Kidney (tissue), 13 donors: ENCODE measurements at regions not wholly inside any gene's neighbourhood (a gene's known extent, or its start where the extent isn't known, plus 50 kb on each side); places are given as distances from the start of the nearest gene placed in this dataset.

ENCODE experiments used
- DNase-seq, 5 donors: peaks; one replicate each; pipeline ENCODE4 v3.0.0-alpha.2; 2013 to 2020
- FAIRE-seq: peaks from 2 replicates; lab custom pipeline; 2012; peaks lifted over from hg19 to GRCh38; lab: Jason Lieb, UNC
- H3K27ac ChIP-seq, 2 donors: one replicate each; pipeline ENCODE4 v1.7.0; 2013; ENCODE audit warnings: low read depth in 2 of 2, low read length in 2 of 2, inconsistent platforms in 1 of 2
- H3K27me3 ChIP-seq: one replicate; pipeline ENCODE4 v1.7.1; 2013; ENCODE audit warnings: low read length, inconsistent platforms; ENCODE audit not compliant: control insufficient read depth, insufficient read depth
- H3K36me3 ChIP-seq, 3 donors: one replicate each; pipeline versions ENCODE4 v1.7.0 to v1.7.1; 2013; ENCODE audit warnings: low read length in 3 of 3, control low read depth in 1 of 3, inconsistent platforms in 1 of 3; ENCODE audit not compliant: insufficient read depth in 3 of 3, control insufficient read depth in 2 of 3
- H3K4me1 ChIP-seq, 3 donors: one replicate each; pipeline versions ENCODE4 v1.7.0 to v1.7.1; 2013; ENCODE audit warnings: low read length in 3 of 3, inconsistent platforms in 1 of 3, low read depth in 1 of 3; ENCODE audit not compliant: control insufficient read depth in 2 of 3, insufficient read depth in 2 of 3
- H3K4me3 ChIP-seq, 3 donors: one replicate each; pipeline versions ENCODE4 v1.7.0 to v1.8.1; 2013; ENCODE audit warnings: low read length in 3 of 3, control low read depth in 1 of 3, inconsistent platforms in 1 of 3
- H3K9ac ChIP-seq, 3 donors: one replicate each; pipeline versions ENCODE4 v1.7.0 to v1.7.1; 2013; ENCODE audit warnings: low read length in 3 of 3, control low read depth in 1 of 3, inconsistent platforms in 1 of 3
- H3K9me3 ChIP-seq, 3 donors: one replicate each; pipeline versions ENCODE4 v1.7.0 to v1.7.1; 2013; ENCODE audit warnings: low read length in 3 of 3, control low read depth in 1 of 3, inconsistent platforms in 1 of 3; ENCODE audit not compliant: control insufficient read depth in 2 of 3, insufficient read depth in 1 of 3
- intact Hi-C: fragments of 100-400 bp; cut with DNase I; formaldehyde crosslinking; loops from one replicate; pipeline ENCODE4 v1.11.1; 2022
- TF ChIP-seq, protein P1 (sequence below): IDR thresholded peaks from 3 replicates; pipeline ENCODE4 v1.5.1; 2012; ENCODE audit warnings: mild to moderate bottlenecking, moderate library complexity, borderline replicate concordance; ENCODE audit not compliant: insufficient read depth; ENCODE audit errors: extremely low read depth
- donor health status: control.
- donor health status: control.
- donor health status: control.
- donor health status: control.
- donor health status: control.
- donor health status: DM: yes; HTN: yes; CAD: no.
- donor health status: Normal renal cell carcinoma (clear cell type).

DNA sequence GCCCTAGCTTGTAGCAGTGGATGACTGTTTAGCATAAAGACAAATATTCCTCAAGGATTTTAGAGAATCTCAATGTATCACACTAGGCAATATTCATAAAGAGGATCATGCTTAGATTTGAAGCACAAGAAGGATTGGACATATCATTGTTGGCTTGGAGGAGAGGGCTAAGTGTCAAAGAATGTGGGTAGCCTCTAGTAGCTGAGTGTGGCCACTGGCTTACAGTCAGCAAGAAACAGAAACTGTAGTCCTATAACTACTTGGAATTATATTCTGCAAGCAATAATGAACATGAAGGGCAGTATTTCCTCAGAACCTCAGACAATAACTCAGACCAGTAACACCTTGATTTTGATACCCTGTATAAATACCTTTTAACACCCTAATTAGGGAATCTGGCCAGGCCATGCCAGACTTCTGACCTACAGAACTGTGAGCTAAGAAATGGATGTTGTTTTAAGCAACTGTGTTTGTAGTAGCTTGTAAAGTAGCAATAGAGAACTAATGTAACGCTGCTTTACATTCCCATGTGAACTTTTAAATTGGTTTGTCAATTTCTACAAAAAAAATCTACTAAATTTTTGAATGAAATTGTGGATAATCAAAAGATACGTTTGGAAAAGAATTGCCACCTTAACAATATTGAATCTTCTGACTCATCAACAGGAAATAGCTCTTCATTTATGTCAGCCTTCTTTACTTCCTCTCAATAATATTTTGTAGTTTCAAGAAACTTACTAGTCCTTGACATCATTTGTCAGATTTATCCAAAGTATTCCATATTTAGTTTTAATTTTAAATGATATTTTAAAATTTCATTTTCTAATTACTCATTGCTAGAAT lies 65.2 kb upstream of the RSPO3 start:
- no peak overlapping the region for H3K4me3 ChIP-seq
- H3K27me3 ChIP-seq, result no peaks in the 10 kb centered on the region
- DNase-seq (no peak), FAIRE-seq (peak; percentile 33)
- H3K36me3 ChIP-seq, result no peaks in the 10 kb centered on the region
- no peak overlapping the region for H3K27ac ChIP-seq
- intact Hi-C loops, result no loop called here
- no peaks in the 10 kb centered on the region for H3K9me3 ChIP-seq
- no peaks in the 10 kb centered on the region for H3K4me1 ChIP-seq
- H3K9ac ChIP-seq, result no peak overlapping the region
- TF ChIP-seq, protein P1, sequence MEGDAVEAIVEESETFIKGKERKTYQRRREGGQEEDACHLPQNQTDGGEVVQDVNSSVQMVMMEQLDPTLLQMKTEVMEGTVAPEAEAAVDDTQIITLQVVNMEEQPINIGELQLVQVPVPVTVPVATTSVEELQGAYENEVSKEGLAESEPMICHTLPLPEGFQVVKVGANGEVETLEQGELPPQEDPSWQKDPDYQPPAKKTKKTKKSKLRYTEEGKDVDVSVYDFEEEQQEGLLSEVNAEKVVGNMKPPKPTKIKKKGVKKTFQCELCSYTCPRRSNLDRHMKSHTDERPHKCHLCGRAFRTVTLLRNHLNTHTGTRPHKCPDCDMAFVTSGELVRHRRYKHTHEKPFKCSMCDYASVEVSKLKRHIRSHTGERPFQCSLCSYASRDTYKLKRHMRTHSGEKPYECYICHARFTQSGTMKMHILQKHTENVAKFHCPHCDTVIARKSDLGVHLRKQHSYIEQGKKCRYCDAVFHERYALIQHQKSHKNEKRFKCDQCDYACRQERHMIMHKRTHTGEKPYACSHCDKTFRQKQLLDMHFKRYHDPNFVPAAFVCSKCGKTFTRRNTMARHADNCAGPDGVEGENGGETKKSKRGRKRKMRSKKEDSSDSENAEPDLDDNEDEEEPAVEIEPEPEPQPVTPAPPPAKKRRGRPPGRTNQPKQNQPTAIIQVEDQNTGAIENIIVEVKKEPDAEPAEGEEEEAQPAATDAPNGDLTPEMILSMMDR, result no peak

- Histone ChIP-seq H3K9me3 (no peaks in the 10 kb centered on the region), H3K36me3 (no peaks in the 10 kb centered on the region), H3K9ac (no peak overlapping the region), H3K4me3 (no peak overlapping the region), H3K27me3 (no peaks in the 10 kb centered on the region), H3K27ac (no peak overlapping the region), H3K4me1 (no peaks in the 10 kb centered on the region)
- intact Hi-C loops, result no loop called here
- DNase-seq (no peak), FAIRE-seq (no peak)
- TF ChIP-seq, protein P1, result no peak
These were observed 64.6 kb upstream of the RSPO3 start for GRCh38 chr6:127053875-127054235.

GRCh38 chr6:127058027-127058426 lies 60.4 kb upstream of the RSPO3 start:
- no peak overlapping the region for H3K27ac ChIP-seq
- no peak overlapping the region for H3K9ac ChIP-seq
- H3K4me1 ChIP-seq, result no peaks in the 10 kb centered on the region
- H3K27me3 ChIP-seq, result no peaks in the 10 kb centered on the region
- no peak overlapping the region for H3K4me3 ChIP-seq
- FAIRE-seq (no peak), DNase-seq (no peak)
- TF ChIP-seq, protein P1, result no peak
- no peaks in the 10 kb centered on the region for H3K9me3 ChIP-seq
- no peaks in the 10 kb centered on the region for H3K36me3 ChIP-seq
- intact Hi-C loops, result no loop called here
